ENCODE measurements at regions not wholly inside any gene's neighbourhood (a gene's known extent, or its start where the extent isn't known, plus 50 kb on each side); places are given as distances from the start of the nearest gene placed in this dataset.
"Not testable (repeated sequence)": the region's sequence is repeated elsewhere in the genome, so short reads cannot be mapped to it uniquely, and the experiment has no call there.

- H3K36me3 ChIP-seq (ENCODE audit: control insufficient read depth, insufficient read depth, low read length), result no peaks in the 10 kb centered on the region
- DNase-seq, result no peak
- H3K27ac ChIP-seq (ENCODE audit: low read length), result no peak overlapping the region
- H3K27me3 ChIP-seq (ENCODE audit: control insufficient read depth, insufficient read depth, low read length), result peaks cover 6% of the 10 kb centered on the region
- no peaks in the 10 kb centered on the region for H3K9me3 ChIP-seq (ENCODE audit: control insufficient read depth, low read depth, low read length)
- no peak overlapping the region for H3K4me3 ChIP-seq (ENCODE audit: low read length)
- WGBS (ENCODE audit: insufficient coverage, low lambda C conversion rate), result 100% methylated on average over 1 of the region's 6 CpGs
- no peaks in the 10 kb centered on the region for H3K4me1 ChIP-seq (ENCODE audit: control insufficient read depth, insufficient read depth, low read length)
These were observed 159.8 kb upstream of the MVB12B start for GRCh38 chr9:126166866-126167265.

- no peaks in the 10 kb centered on the region for H3K4me1 ChIP-seq (ENCODE audit: control insufficient read depth, insufficient read depth, low read length)
- no peak overlapping the region for H3K4me3 ChIP-seq (ENCODE audit: low read length)
- no peaks in the 10 kb centered on the region for H3K36me3 ChIP-seq (ENCODE audit: control insufficient read depth, insufficient read depth, low read length)
- WGBS (ENCODE audit: insufficient coverage, low lambda C conversion rate), result no CpG with 5 or more reads among the region's 4 CpGs
- H3K27me3 ChIP-seq (ENCODE audit: control insufficient read depth, insufficient read depth, low read length), result peaks cover 6% of the 10 kb centered on the region
- H3K9me3 ChIP-seq (ENCODE audit: control insufficient read depth, low read depth, low read length), result no peaks in the 10 kb centered on the region
- H3K27ac ChIP-seq (ENCODE audit: low read length), result no peak overlapping the region
- DNase-seq, result no peak
These were observed 156.9 kb upstream of the MVB12B start for GRCh38 chr9:126169736-126170135.

- no CpG with 5 or more reads among the region's 6 CpGs for WGBS (ENCODE audit: insufficient coverage, low lambda C conversion rate)
- H3K9me3 ChIP-seq (ENCODE audit: control insufficient read depth, low read depth, low read length), result no peaks in the 10 kb centered on the region
- peaks cover 6% of the 10 kb centered on the region for H3K27me3 ChIP-seq (ENCODE audit: control insufficient read depth, insufficient read depth, low read length)
- DNase-seq, result no peak
- H3K27ac ChIP-seq (ENCODE audit: low read length), result no peak overlapping the region
- no peaks in the 10 kb centered on the region for H3K36me3 ChIP-seq (ENCODE audit: control insufficient read depth, insufficient read depth, low read length)
- H3K4me3 ChIP-seq (ENCODE audit: low read length), result no peak overlapping the region
- H3K4me1 ChIP-seq (ENCODE audit: control insufficient read depth, insufficient read depth, low read length), result no peaks in the 10 kb centered on the region
These were observed 156.3 kb upstream of the MVB12B start for GRCh38 chr9:126170286-126170823.

GRCh38 chr9:126171641-126172040 is 155.0 kb upstream of the MVB12B start:
- no peaks in the 10 kb centered on the region for H3K4me1 ChIP-seq (ENCODE audit: control insufficient read depth, insufficient read depth, low read length)
- 86% methylated on average over 1 of the region's 8 CpGs for WGBS (ENCODE audit: insufficient coverage, low lambda C conversion rate)
- H3K27me3 ChIP-seq (ENCODE audit: control insufficient read depth, insufficient read depth, low read length), result peaks cover under 1% of the 10 kb centered on the region
- H3K27ac ChIP-seq (ENCODE audit: low read length), result no peak overlapping the region
- no peak for DNase-seq
- no peaks in the 10 kb centered on the region for H3K9me3 ChIP-seq (ENCODE audit: control insufficient read depth, low read depth, low read length)
- H3K4me3 ChIP-seq (ENCODE audit: low read length), result no peak overlapping the region
- H3K36me3 ChIP-seq (ENCODE audit: control insufficient read depth, insufficient read depth, low read length), result no peaks in the 10 kb centered on the region

- H3K9me3 ChIP-seq (ENCODE audit: control insufficient read depth, low read depth, low read length), result no peaks in the 10 kb centered on the region
- H3K4me1 ChIP-seq (ENCODE audit: control insufficient read depth, insufficient read depth, low read length), result no peaks in the 10 kb centered on the region
- no peaks in the 10 kb centered on the region for H3K36me3 ChIP-seq (ENCODE audit: control insufficient read depth, insufficient read depth, low read length)
- no peak for DNase-seq
- H3K4me3 ChIP-seq (ENCODE audit: low read length), result no peak overlapping the region
- H3K27me3 ChIP-seq (ENCODE audit: control insufficient read depth, insufficient read depth, low read length), result no peaks in the 10 kb centered on the region
- WGBS (ENCODE audit: insufficient coverage, low lambda C conversion rate), result no CpG with 5 or more reads among the region's 7 CpGs
- no peak overlapping the region for H3K27ac ChIP-seq (ENCODE audit: low read length)
These were observed 153.2 kb upstream of the MVB12B start for GRCh38 chr9:126173401-126173800.

GRCh38 chr9:126173929-126174328 is 152.7 kb upstream of the MVB12B start:
- no CpG with 5 or more reads among the region's 4 CpGs for WGBS (ENCODE audit: insufficient coverage, low lambda C conversion rate)
- Histone ChIP-seq H3K27ac (ENCODE audit: low read length) (no peak overlapping the region), H3K27me3 (ENCODE audit: control insufficient read depth, insufficient read depth, low read length) (no peaks in the 10 kb centered on the region), H3K4me1 (ENCODE audit: control insufficient read depth, insufficient read depth, low read length) (no peaks in the 10 kb centered on the region), H3K9me3 (ENCODE audit: control insufficient read depth, low read depth, low read length) (no peaks in the 10 kb centered on the region), H3K36me3 (ENCODE audit: control insufficient read depth, insufficient read depth, low read length) (no peaks in the 10 kb centered on the region), H3K4me3 (ENCODE audit: low read length) (no peak overlapping the region)
- DNase-seq, result no peak

GRCh38 chr9:126183266-126183665 is 143.4 kb upstream of the MVB12B start:
- no peak overlapping the region for H3K27ac ChIP-seq (ENCODE audit: low read length)
- DNase-seq, result no peak
- H3K36me3 ChIP-seq (ENCODE audit: control insufficient read depth, insufficient read depth, low read length), result no peaks in the 10 kb centered on the region
- no peaks in the 10 kb centered on the region for H3K9me3 ChIP-seq (ENCODE audit: control insufficient read depth, low read depth, low read length)
- H3K4me1 ChIP-seq (ENCODE audit: control insufficient read depth, insufficient read depth, low read length), result no peaks in the 10 kb centered on the region
- no peak overlapping the region for H3K4me3 ChIP-seq (ENCODE audit: low read length)
- H3K27me3 ChIP-seq (ENCODE audit: control insufficient read depth, insufficient read depth, low read length), result no peaks in the 10 kb centered on the region
- WGBS (ENCODE audit: insufficient coverage, low lambda C conversion rate), result 50% methylated on average over 3 of the region's 10 CpGs

GRCh38 chr9:126190994-126191393 is 135.6 kb upstream of the MVB12B start:
- whole genome bisulfite sequencing (ENCODE audit: insufficient coverage, low lambda C conversion rate), result no CpG with 5 or more reads among the region's 2 CpGs

GRCh38 chr9:126198854-126199253 is 127.8 kb upstream of the MVB12B start:
- Histone ChIP-seq H3K36me3 (ENCODE audit: control insufficient read depth, insufficient read depth, low read length) (no peaks in the 10 kb centered on the region), H3K4me1 (ENCODE audit: control insufficient read depth, insufficient read depth, low read length) (no peaks in the 10 kb centered on the region), H3K27me3 (ENCODE audit: control insufficient read depth, insufficient read depth, low read length) (peaks cover 6% of the 10 kb centered on the region), H3K27ac (ENCODE audit: low read length) (no peak overlapping the region), H3K9me3 (ENCODE audit: control insufficient read depth, low read depth, low read length) (no peaks in the 10 kb centered on the region), H3K4me3 (ENCODE audit: low read length) (no peak overlapping the region)
- WGBS (ENCODE audit: insufficient coverage, low lambda C conversion rate), result 78% methylated on average over 3 of the region's 4 CpGs
- no peak for DNase-seq

More at GRCh38 chr9:126190994-126191393, 135.6 kb upstream of the MVB12B start:
- not testable (repeated sequence) for H3K4me3 ChIP-seq (ENCODE audit: low read length); H3K4me1 ChIP-seq (ENCODE audit: control insufficient read depth, insufficient read depth, low read length); H3K9me3 ChIP-seq (ENCODE audit: control insufficient read depth, low read depth, low read length); H3K27ac ChIP-seq (ENCODE audit: low read length); H3K27me3 ChIP-seq (ENCODE audit: control insufficient read depth, insufficient read depth, low read length); H3K36me3 ChIP-seq (ENCODE audit: control insufficient read depth, insufficient read depth, low read length); DNase-seq

DNA sequence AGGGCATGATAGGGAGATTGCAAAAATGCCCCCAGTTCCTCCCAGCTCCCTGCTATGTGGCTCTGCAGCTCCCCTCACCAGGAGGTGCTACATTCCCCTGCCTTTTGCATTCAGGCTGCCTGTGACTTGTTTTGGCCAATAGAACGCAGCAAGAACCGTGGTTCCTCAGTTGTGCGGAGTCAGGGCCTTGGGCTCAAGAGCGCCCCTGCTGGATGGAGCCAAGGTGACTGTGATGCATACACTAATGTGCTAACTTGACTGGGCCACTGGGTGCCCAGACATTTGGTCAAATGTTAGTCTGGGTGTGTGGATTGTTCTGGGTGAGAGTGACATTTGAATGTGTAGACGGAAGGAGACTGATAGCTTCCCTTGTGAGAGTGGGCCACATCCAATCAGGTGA is 123.3 kb upstream of the MVB12B start:
- Histone ChIP-seq H3K27me3 (ENCODE audit: control insufficient read depth, insufficient read depth, low read length) (peaks cover 5% of the 10 kb centered on the region), H3K36me3 (ENCODE audit: control insufficient read depth, insufficient read depth, low read length) (no peaks in the 10 kb centered on the region)
- WGBS (ENCODE audit: insufficient coverage, low lambda C conversion rate), result no CpG with 5 or more reads among the region's 5 CpGs

DNA sequence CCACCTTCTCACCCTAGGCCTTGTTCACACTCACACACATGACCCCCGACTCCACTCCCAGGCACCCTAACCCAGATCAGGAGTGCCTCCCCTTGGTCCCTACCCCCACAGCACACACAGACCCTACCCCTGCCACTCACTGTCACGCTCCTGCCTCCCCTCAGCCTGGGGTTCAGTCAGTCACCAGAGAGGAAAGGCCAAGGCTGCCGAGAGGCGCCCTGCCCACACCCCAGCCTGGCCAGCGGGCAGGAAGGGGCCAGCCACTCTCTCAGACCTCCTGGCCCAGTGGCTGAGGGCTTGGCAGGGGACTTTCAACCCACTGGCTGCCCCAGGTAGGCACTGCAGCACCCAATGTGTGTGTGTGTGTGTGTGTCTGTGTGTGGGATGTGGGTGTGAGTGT is 122.4 kb upstream of the MVB12B start:
- Histone ChIP-seq H3K27me3 (ENCODE audit: control insufficient read depth, insufficient read depth, low read length) (peaks cover 5% of the 10 kb centered on the region), H3K36me3 (ENCODE audit: control insufficient read depth, insufficient read depth, low read length) (no peaks in the 10 kb centered on the region), H3K27ac (ENCODE audit: low read length) (no peak overlapping the region), H3K4me1 (ENCODE audit: control insufficient read depth, insufficient read depth, low read length) (no peaks in the 10 kb centered on the region), H3K9me3 (ENCODE audit: control insufficient read depth, low read depth, low read length) (peaks cover 9% of the 10 kb centered on the region), H3K4me3 (ENCODE audit: low read length) (no peak overlapping the region)
- no CpG with 5 or more reads among the region's 5 CpGs for WGBS (ENCODE audit: insufficient coverage, low lambda C conversion rate)
- no peak for DNase-seq

More for the DNA sequence above, 123.3 kb upstream of the MVB12B start:
- Histone ChIP-seq H3K27ac (ENCODE audit: low read length) (no peak overlapping the region), H3K9me3 (ENCODE audit: control insufficient read depth, low read depth, low read length) (peaks cover 9% of the 10 kb centered on the region), H3K4me1 (ENCODE audit: control insufficient read depth, insufficient read depth, low read length) (no peaks in the 10 kb centered on the region), H3K4me3 (ENCODE audit: low read length) (no peak overlapping the region)
- no peak for DNase-seq
